Common myeloid progenitor, CD34-positive (primary cell): ENCODE measurements at regions not wholly inside any gene's neighbourhood (a gene's known extent, or its start where the extent isn't known, plus 50 kb on each side); places are given as distances from the start of the nearest gene placed in this dataset.

Experiments
- CTCF ChIA-PET: fragments of 350-600 bp; sonication (Branson Sonifier 250); formaldehyde crosslinking; loops from one replicate; lab custom pipeline; 2021; ENCODE audit warnings: antibody characterized with exemption; lab: Charles Lee
- POLR2A ChIA-PET: fragments of 350-600 bp; sonication (Branson Sonifier 250); formaldehyde crosslinking; loops from one replicate; lab custom pipeline; 2021; ENCODE audit warnings: antibody characterized with exemption; lab: Charles Lee
- DNase-seq, 3 donors: peaks; one replicate each; pipeline versions ENCODE4 v3.0.0 to v3.0.0-alpha.2; 2013
- H3K27ac ChIP-seq, 2 experiments: 1 replicate in 1 of 2; 2 replicates in 1 of 2; pipeline ENCODE4 v1.7.0; 2013; ENCODE audit warnings: inconsistent platforms in 2 of 2, low read length in 2 of 2, mild to moderate bottlenecking in 2 of 2, low read depth in 1 of 2, moderate library complexity in 1 of 2; ENCODE audit not compliant: severe bottlenecking in 2 of 2, insufficient read depth in 1 of 2, poor library complexity in 1 of 2
- H3K27me3 ChIP-seq, 5 experiments: replicated peaks in 2 of 5; 1 replicate in 3 of 5; 2 replicates in 2 of 5; pipeline versions ENCODE4 v1.6.1 to v1.7.0; 2013; ENCODE audit warnings: low read length in 4 of 5, mild to moderate bottlenecking in 2 of 5, moderate library complexity in 2 of 5, inconsistent platforms in 1 of 5; ENCODE audit not compliant: insufficient read depth in 5 of 5, control insufficient read depth in 4 of 5
- H3K36me3 ChIP-seq, 4 experiments: 1 replicate in 2 of 4; 2 replicates in 2 of 4; pipeline versions ENCODE4 v1.6.1 to v1.7.0; 2013; ENCODE audit warnings: low read length in 3 of 4, control low read depth in 1 of 4, mild to moderate bottlenecking in 1 of 4; ENCODE audit not compliant: control insufficient read depth in 4 of 4, insufficient read depth in 4 of 4
- H3K4me1 ChIP-seq, 4 experiments: 1 replicate in 3 of 4; 2 replicates in 1 of 4; pipeline versions ENCODE4 v1.6.1 to v1.7.1; 2013; ENCODE audit warnings: low read length in 3 of 4, mild to moderate bottlenecking in 3 of 4, control low read depth in 1 of 4, inconsistent platforms in 1 of 4, moderate library complexity in 1 of 4; ENCODE audit not compliant: control insufficient read depth in 4 of 4, insufficient read depth in 4 of 4; ENCODE audit errors: control extremely low read depth in 1 of 4
- H3K4me3 ChIP-seq, 7 experiments: 1 replicate in 4 of 7; 2 replicates in 3 of 7; pipeline versions ENCODE4 v1.5.1 to v1.7.0; 2013; ENCODE audit warnings: mild to moderate bottlenecking in 7 of 7, low read length in 6 of 7, moderate library complexity in 6 of 7, inconsistent platforms in 2 of 7, low read depth in 2 of 7, control low read depth in 1 of 7; ENCODE audit not compliant: insufficient read depth in 4 of 7, control insufficient read depth in 1 of 7; ENCODE audit errors: extremely low read depth in 1 of 7
- H3K9me3 ChIP-seq, 5 experiments: 1 replicate in 4 of 5; 2 replicates in 1 of 5; pipeline versions ENCODE4 v1.6.1 to v1.7.1; 2013; ENCODE audit warnings: low read length in 4 of 5, mild to moderate bottlenecking in 2 of 5, inconsistent platforms in 1 of 5, low read depth in 1 of 5, moderate library complexity in 1 of 5; ENCODE audit not compliant: control insufficient read depth in 4 of 5, insufficient read depth in 2 of 5; ENCODE audit errors: control extremely low read depth in 1 of 5
- WGBS: methylation state at CpG from one replicate; pipeline ENCODE4 v1.1.5; 2013; ENCODE audit not compliant: insufficient coverage; 5-methylcytosine and 5-hydroxymethylcytosine counted together

- peaks cover 0 to 13% (median 4%) of the 10 kb centered on the region in 4 experiments for H3K4me1 ChIP-seq
- peaks cover 0 to 21% (median 0%) of the 10 kb centered on the region in 5 experiments for H3K27me3 ChIP-seq
- no peak overlapping the region for H3K4me3 ChIP-seq
- peak in 1 of 3 donors; percentile 12 for DNase-seq
- no peaks in the 10 kb centered on the region for H3K36me3 ChIP-seq
- no peaks in the 10 kb centered on the region for H3K9me3 ChIP-seq
- ChIA-PET CTCF (interaction anchor here (1.2 kb wide), 1 partner anchor 299 kb away, joined by 3 read pairs; no protein-coding TSS in a partner anchor), POLR2A (no interaction called here)
- WGBS: 88% methylated on average over 8 of the region's 8 CpGs
- H3K27ac ChIP-seq: no peak overlapping the region
Measured at GRCh38 chrX:68914479-68914946, 85.7 kb downstream of the EFNB1 start.

DNA sequence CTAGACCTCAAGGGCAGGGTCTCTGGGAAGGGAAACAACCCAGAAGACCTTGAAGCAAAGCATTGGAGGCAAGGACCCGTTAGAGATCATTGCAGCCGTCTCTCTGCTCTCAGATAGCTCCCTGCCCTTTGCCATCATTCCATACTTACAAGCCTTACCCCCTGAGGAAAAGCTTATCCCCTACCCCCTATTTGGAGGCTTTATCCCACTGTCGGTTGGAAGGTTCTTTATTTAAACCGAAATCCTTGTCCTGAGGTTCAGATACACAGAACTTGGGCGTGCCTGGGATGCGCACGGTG is 84.4 kb downstream of the EFNB1 start:
- ChIA-PET POLR2A (no interaction called here), CTCF (no interaction called here)
- Histone ChIP-seq H3K4me3 (no peak overlapping the region), H3K36me3 (no peaks in the 10 kb centered on the region), H3K9me3 (no peaks in the 10 kb centered on the region), H3K27me3 (peaks cover 0 to 26% (median 0%) of the 10 kb centered on the region in 5 experiments), H3K27ac (no peak overlapping the region), H3K4me1 (peaks cover 0 to 11% (median 4%) of the 10 kb centered on the region in 4 experiments)
- 80% methylated on average over 7 of the region's 7 CpGs for WGBS
- DNase-seq: no peak

- H3K4me1 ChIP-seq: peaks cover 0 to 11% (median 4%) of the 10 kb centered on the region in 4 experiments
- H3K27ac ChIP-seq: no peak overlapping the region
- no peaks in the 10 kb centered on the region for H3K9me3 ChIP-seq
- CTCF ChIA-PET: interaction anchor here (1.7 to 2.0 kb wide), 2 partner anchors 9 to 83 kb away, joined by 6 read pairs; partner anchors contain the start of gene EFNB1
- WGBS: 30% methylated on average over 24 of the region's 26 CpGs
- H3K36me3 ChIP-seq: no peaks in the 10 kb centered on the region
- H3K27me3 ChIP-seq: peaks cover 0 to 26% (median 0%) of the 10 kb centered on the region in 5 experiments
- DNase-seq: peak in 2 of 3 donors; percentile 69 to 78
- POLR2A ChIA-PET: no interaction called here
- no peak overlapping the region for H3K4me3 ChIP-seq
Measured at GRCh38 chrX:68912113-68912512, 83.3 kb downstream of the EFNB1 start.

- Histone ChIP-seq H3K4me1 (peaks cover 0 to 9% (median 3%) of the 10 kb centered on the region in 4 experiments), H3K27me3 (peaks cover 0 to 26% (median 0%) of the 10 kb centered on the region in 5 experiments), H3K36me3 (no peaks in the 10 kb centered on the region), H3K4me3 (no peak overlapping the region), H3K9me3 (no peaks in the 10 kb centered on the region), H3K27ac (no peak overlapping the region)
- CTCF ChIA-PET: interaction anchor here (1.5 to 2.0 kb wide), 3 partner anchors 11 to 82 kb away, joined by 4 to 6 read pairs (median 6); partner anchors contain the start of gene EFNB1
- no peak for DNase-seq
- POLR2A ChIA-PET: no interaction called here
- WGBS: no CpG with 5 or more reads among the region's 3 CpGs
Measured at GRCh38 chrX:68910731-68911428, 82.1 kb downstream of the EFNB1 start.

DNA sequence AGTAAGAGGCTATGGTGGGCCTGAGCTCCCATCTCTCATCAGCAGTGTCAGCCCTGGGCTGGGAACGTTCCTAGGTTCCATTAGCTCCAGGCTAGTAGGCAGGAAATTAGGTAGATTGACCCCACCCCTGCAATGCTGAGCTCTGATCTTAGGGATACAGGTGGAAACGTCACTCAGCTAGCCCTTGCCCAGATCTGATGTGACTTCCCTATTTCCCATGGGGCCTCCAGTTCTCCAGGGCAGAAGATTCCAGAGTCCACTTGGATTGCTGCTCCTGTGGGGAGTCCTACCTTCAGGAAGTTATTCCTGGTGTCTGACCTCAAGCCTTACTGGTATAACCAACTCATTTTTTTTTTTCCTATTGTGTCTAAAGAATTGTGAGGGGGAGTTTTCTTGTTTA is 81.1 kb downstream of the EFNB1 start:
- 55% methylated on average over 1 of the region's 2 CpGs for WGBS
- H3K9me3 ChIP-seq: no peaks in the 10 kb centered on the region
- H3K4me1 ChIP-seq: peaks cover 0 to 5% (median 2%) of the 10 kb centered on the region in 4 experiments
- H3K27ac ChIP-seq: no peak overlapping the region
- no peaks in the 10 kb centered on the region for H3K36me3 ChIP-seq
- no peak overlapping the region for H3K4me3 ChIP-seq
- DNase-seq: no peak
- POLR2A ChIA-PET: no interaction called here
- CTCF ChIA-PET: interaction anchor here (0.6 to 1.5 kb wide), 3 partner anchors 12 to 28 kb away, joined by 3 to 4 read pairs (median 3); no protein-coding TSS in a partner anchor
- H3K27me3 ChIP-seq: peaks cover 0 to 26% (median 0%) of the 10 kb centered on the region in 5 experiments

DNA sequence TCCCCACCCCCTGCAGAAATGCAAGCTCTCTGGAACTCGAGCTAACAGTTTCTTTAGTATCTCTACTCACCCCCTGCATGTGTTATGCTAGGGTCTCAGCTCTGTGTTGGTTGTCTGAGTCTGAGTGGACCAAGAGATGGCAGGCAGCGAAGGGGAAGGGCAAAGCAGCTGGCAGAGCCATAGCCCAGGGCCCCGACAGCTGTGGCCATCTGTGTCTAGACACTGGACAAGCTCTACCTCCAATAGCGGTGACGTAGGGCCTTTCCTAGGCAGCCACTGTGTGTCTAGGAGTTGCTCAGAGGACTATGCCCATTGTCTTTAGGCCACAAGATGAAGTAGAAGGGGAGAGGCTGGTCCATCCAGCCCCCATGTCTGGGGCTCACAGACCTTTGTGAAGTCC is 79.2 kb downstream of the EFNB1 start:
- peaks cover 0 to 5% (median 2%) of the 10 kb centered on the region in 4 experiments for H3K4me1 ChIP-seq
- no peak for DNase-seq
- no peak overlapping the region for H3K27ac ChIP-seq
- POLR2A ChIA-PET: no interaction called here
- no peak overlapping the region for H3K4me3 ChIP-seq
- CTCF ChIA-PET: interaction anchor here (1.3 to 1.6 kb wide), 3 partner anchors 9 to 13 kb away, joined by 3 to 5 read pairs (median 3); no protein-coding TSS in a partner anchor
- WGBS: 74% methylated on average over 4 of the region's 5 CpGs
- H3K27me3 ChIP-seq: peaks cover 0 to 27% (median 0%) of the 10 kb centered on the region in 5 experiments
- H3K9me3 ChIP-seq: no peaks in the 10 kb centered on the region
- H3K36me3 ChIP-seq: no peaks in the 10 kb centered on the region
